Liver (tissue), 3 donors: ENCODE measurements at regions not wholly inside any gene's neighbourhood (a gene's known extent, or its start where the extent isn't known, plus 50 kb on each side); places are given as distances from the start of the nearest gene placed in this dataset.

Experiments
- CTCF ChIP-seq: fragments of 150-350 bp; IDR thresholded peaks from 2 replicates; pipeline ENCODE4 v1.5.1; 2017; ENCODE audit warnings: improper control_type of control experiment, low read depth, low read length; ENCODE audit not compliant: missing input control
- EGR1 ChIP-seq, 2 donors: IDR thresholded peaks; 2 replicates each; pipeline ENCODE4 v1.6.1; 2016 to 2018; ENCODE audit warnings: antibody characterized with exemption in 2 of 2, low read depth in 2 of 2
- FOXA1 ChIP-seq: IDR thresholded peaks from 2 replicates; pipeline ENCODE4 v1.6.1; 2016; ENCODE audit warnings: antibody characterized with exemption
- GABPA ChIP-seq, 2 donors: IDR thresholded peaks in 1 of 2; conservative IDR thresholded peaks in 1 of 2; 2 replicates each; pipeline ENCODE4 v1.6.1; 2016; ENCODE audit warnings: antibody characterized with exemption in 2 of 2, mild to moderate bottlenecking in 1 of 2, moderate library complexity in 1 of 2
- HNF4A ChIP-seq, 2 donors: conservative IDR thresholded peaks; 2 replicates each; pipeline ENCODE4 v1.6.1; 2016; ENCODE audit warnings: antibody characterized with exemption in 2 of 2, mild to moderate bottlenecking in 2 of 2
- JUND ChIP-seq, 2 donors: IDR thresholded peaks; 2 replicates each; pipeline ENCODE4 v1.6.1; 2016; ENCODE audit warnings: antibody characterized with exemption in 2 of 2
- MAX ChIP-seq: IDR thresholded peaks from 2 replicates; pipeline ENCODE4 v1.6.1; 2016; ENCODE audit warnings: antibody characterized with exemption
- RAD21 ChIP-seq, 2 donors: IDR thresholded peaks; 2 replicates each; pipeline ENCODE4 v1.6.1; 2016; ENCODE audit warnings: antibody characterized with exemption in 2 of 2, mild to moderate bottlenecking in 2 of 2
- REST ChIP-seq: IDR thresholded peaks from 2 replicates; pipeline ENCODE4 v1.6.1; 2016; ENCODE audit warnings: antibody characterized with exemption, mild to moderate bottlenecking
- RXRA ChIP-seq, 2 donors: IDR thresholded peaks; 2 replicates each; pipeline ENCODE4 v1.6.1; 2017 to 2018; ENCODE audit warnings: antibody characterized with exemption in 2 of 2, mild to moderate bottlenecking in 1 of 2
- TAF1 ChIP-seq: conservative IDR thresholded peaks from 2 replicates; pipeline ENCODE4 v1.6.1; 2016; ENCODE audit warnings: antibody characterized with exemption, mild to moderate bottlenecking
- YY1 ChIP-seq: IDR thresholded peaks from 2 replicates; pipeline ENCODE4 v1.6.1; 2016; ENCODE audit warnings: antibody characterized with exemption, mild to moderate bottlenecking
- ZBTB33 ChIP-seq: IDR thresholded peaks from 2 replicates; pipeline ENCODE4 v1.6.1; 2016; ENCODE audit warnings: antibody characterized with exemption
- donor health status: healthy.
- donor health status: healthy.

GRCh38 chrX:8341814-8342590 lies 122.6 kb upstream of the VCX3B start:
- no peak for TF ChIP-seq EGR1 (IDR thresholded peaks at IDR 0.05; ENCODE audit: low read depth in 2 of 2)
- TF ChIP-seq CTCF, result no peak
- no peak for TF ChIP-seq MAX
- no peak for TF ChIP-seq FOXA1
- TF ChIP-seq GABPA (IDR thresholded peaks at IDR 0.05 in 1 of 2, conservative IDR thresholded peaks at IDR 0.05 in 1 of 2), result no peak
- no peak for TF ChIP-seq RXRA (IDR thresholded peaks at IDR 0.05)
- no peak for TF ChIP-seq JUND (IDR thresholded peaks at IDR 0.05)
- no peak for TF ChIP-seq HNF4A (conservative IDR thresholded peaks at IDR 0.05)
- no peak for TF ChIP-seq REST
- no peak for TF ChIP-seq TAF1
- no peak for TF ChIP-seq RAD21 (IDR thresholded peaks at IDR 0.05)
- no peak for TF ChIP-seq YY1
- no peak for TF ChIP-seq ZBTB33
